Vagina (tissue), 2 donors: ENCODE measurements at regions not wholly inside any gene's neighbourhood (a gene's known extent, or its start where the extent isn't known, plus 50 kb on each side); places are given as distances from the start of the nearest gene placed in this dataset.

Source experiments
- DNase-seq, 2 donors: peaks; one replicate each; pipeline ENCODE4 v3.0.0-alpha.2; 2017; ENCODE audit errors: extremely low spot score in 2 of 2
- H3K27ac ChIP-seq: fragments of 200-600 bp; sonication (generic); one replicate; pipeline ENCODE4 v1.5.1; 2019
- H3K27me3 ChIP-seq: fragments of 200-600 bp; sonication (generic); one replicate; pipeline ENCODE4 v1.5.1; 2019
- H3K36me3 ChIP-seq, 2 donors: fragments of 200-600 bp; sonication (generic); one replicate each; pipeline ENCODE4 v1.5.1; 2017 to 2019
- H3K4me1 ChIP-seq: fragments of 200-600 bp; sonication (generic); one replicate; pipeline ENCODE4 v1.5.1; 2019
- H3K4me3 ChIP-seq, 2 donors: fragments of 200-600 bp; sonication (generic); 1 replicate in 1 of 2; 2 replicates in 1 of 2; pipeline ENCODE4 v1.5.1; 2016 to 2019
- H3K9me3 ChIP-seq: fragments of 200-600 bp; sonication (generic); one replicate; pipeline ENCODE4 v1.5.1; 2019
- POLR2A ChIP-seq, 2 donors: fragments of 450-650 bp; IDR thresholded peaks; one replicate each; pipeline ENCODE4 v1.6.1; 2017; ENCODE audit warnings: antibody characterized with exemption in 2 of 2, mild to moderate bottlenecking in 2 of 2, moderate library complexity in 2 of 2
- POLR2AphosphoS5 ChIP-seq, 2 donors: sonication (generic); formaldehyde crosslinking; IDR thresholded peaks; one replicate each; pipeline ENCODE4 v1.9.0; 2017; ENCODE audit warnings: antibody characterized with exemption in 2 of 2, mild to moderate bottlenecking in 2 of 2, low read depth in 1 of 2; ENCODE audit not compliant: insufficient read depth in 1 of 2
- intact Hi-C: fragments of 100-400 bp; cut with DNase I; formaldehyde crosslinking; loops from one replicate; pipeline ENCODE4 v1.15.1; 2023
- TF ChIP-seq, protein P1 (sequence below), 3 experiments: fragments of 450-650 bp in 2 of 3; fragments of 200-600 bp in 1 of 3; sonication (generic) in 1 of 3; IDR thresholded peaks; one replicate each; pipeline ENCODE4 v1.5.1; 2017 to 2019; ENCODE audit warnings: antibody characterized with exemption in 3 of 3, mild to moderate bottlenecking in 2 of 3, moderate library complexity in 2 of 3

DNA sequence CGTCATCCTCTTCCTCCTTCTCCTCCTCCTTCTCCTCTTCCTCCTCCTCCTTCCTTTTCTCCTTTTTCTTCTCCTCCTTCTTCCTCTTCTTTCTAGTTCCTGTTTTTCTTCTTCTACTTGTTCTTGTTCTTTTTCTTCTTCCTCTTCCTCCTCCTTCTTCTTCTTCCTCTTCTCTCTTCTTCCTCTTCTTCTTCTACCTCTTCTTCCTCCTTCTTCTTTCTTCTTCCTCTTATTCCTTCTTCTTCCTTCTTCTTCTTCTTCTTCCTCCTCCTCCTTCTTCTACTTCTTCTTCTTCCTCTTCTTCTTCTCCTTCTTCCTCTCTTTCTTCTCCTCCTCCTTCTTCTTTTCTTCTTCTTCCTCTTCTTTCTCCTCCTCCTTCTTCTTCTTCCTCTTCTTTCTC lies 310.2 kb upstream of the LMCD1 start:
- no peaks in the 10 kb centered on the region for H3K27me3 ChIP-seq
- intact Hi-C loops, result no loop called here
- no peaks in the 10 kb centered on the region for H3K4me1 ChIP-seq
- no peaks in the 10 kb centered on the region for H3K9me3 ChIP-seq
- TF ChIP-seq POLR2AphosphoS5 (IDR thresholded peaks at IDR 0.05; ENCODE audit: insufficient read depth in 1 of 2, low read depth in 1 of 2) (no peak), POLR2A (IDR thresholded peaks at IDR 0.05) (no peak)
- TF ChIP-seq, protein P1, sequence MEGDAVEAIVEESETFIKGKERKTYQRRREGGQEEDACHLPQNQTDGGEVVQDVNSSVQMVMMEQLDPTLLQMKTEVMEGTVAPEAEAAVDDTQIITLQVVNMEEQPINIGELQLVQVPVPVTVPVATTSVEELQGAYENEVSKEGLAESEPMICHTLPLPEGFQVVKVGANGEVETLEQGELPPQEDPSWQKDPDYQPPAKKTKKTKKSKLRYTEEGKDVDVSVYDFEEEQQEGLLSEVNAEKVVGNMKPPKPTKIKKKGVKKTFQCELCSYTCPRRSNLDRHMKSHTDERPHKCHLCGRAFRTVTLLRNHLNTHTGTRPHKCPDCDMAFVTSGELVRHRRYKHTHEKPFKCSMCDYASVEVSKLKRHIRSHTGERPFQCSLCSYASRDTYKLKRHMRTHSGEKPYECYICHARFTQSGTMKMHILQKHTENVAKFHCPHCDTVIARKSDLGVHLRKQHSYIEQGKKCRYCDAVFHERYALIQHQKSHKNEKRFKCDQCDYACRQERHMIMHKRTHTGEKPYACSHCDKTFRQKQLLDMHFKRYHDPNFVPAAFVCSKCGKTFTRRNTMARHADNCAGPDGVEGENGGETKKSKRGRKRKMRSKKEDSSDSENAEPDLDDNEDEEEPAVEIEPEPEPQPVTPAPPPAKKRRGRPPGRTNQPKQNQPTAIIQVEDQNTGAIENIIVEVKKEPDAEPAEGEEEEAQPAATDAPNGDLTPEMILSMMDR (IDR thresholded peaks at IDR 0.05), result no peak
- H3K27ac ChIP-seq, result no peak overlapping the region
- no peak overlapping the region for H3K4me3 ChIP-seq
- no peaks in the 10 kb centered on the region for H3K36me3 ChIP-seq
- no peak for DNase-seq

DNA sequence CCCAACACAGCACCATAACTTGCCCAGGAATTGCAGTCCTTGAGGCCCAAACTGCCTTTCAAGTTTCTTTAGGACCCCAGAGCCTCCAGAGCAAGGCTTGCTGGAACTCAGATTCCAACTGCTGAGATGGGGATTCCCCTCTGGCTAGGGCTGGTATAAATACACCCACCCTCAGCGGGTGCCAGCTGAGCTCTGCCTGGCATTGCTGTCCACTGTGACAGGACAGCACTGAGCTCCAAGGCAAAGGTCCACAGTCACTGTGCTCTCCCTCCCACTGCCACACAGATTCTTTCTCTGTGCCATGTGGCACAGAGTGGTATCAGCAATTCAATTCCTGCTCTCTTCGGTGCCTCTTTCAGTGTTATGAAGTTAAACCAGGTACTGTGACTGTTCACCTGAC lies 304.2 kb upstream of the LMCD1 start:
- no peaks in the 10 kb centered on the region for H3K36me3 ChIP-seq
- no peaks in the 10 kb centered on the region for H3K4me1 ChIP-seq
- intact Hi-C loops, result no loop called here
- no peak overlapping the region for H3K27ac ChIP-seq
- no peak for TF ChIP-seq POLR2A (IDR thresholded peaks at IDR 0.05)
- TF ChIP-seq POLR2AphosphoS5 (IDR thresholded peaks at IDR 0.05; ENCODE audit: insufficient read depth in 1 of 2, low read depth in 1 of 2), result no peak
- TF ChIP-seq, protein P1 (IDR thresholded peaks at IDR 0.05), result no peak
- H3K4me3 ChIP-seq, result no peak overlapping the region
- H3K9me3 ChIP-seq, result no peaks in the 10 kb centered on the region
- DNase-seq, result no peak
- no peaks in the 10 kb centered on the region for H3K27me3 ChIP-seq

DNA sequence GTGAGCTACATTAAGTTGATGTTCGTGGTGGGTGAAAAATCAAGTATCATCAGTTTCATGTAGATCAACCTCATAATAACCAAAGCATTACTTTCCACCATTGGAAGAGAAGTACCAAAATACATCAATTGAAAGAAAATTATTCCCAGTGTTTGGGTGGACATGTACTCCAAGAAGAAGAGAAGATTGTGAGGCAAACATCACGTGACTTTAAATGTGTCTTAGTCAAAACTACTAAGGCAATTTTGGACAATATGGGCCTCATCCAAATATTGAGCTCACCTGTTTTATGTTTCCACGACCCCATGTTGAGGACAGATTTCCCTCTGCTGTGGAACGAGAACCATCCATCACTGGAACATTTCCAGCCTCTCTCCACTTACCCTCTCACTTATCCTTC lies 303.0 kb upstream of the LMCD1 start:
- intact Hi-C loops, result no loop called here
- H3K4me1 ChIP-seq, result no peaks in the 10 kb centered on the region
- H3K9me3 ChIP-seq, result no peaks in the 10 kb centered on the region
- DNase-seq, result no peak
- TF ChIP-seq, protein P1 (IDR thresholded peaks at IDR 0.05), result no peak
- TF ChIP-seq POLR2AphosphoS5 (IDR thresholded peaks at IDR 0.05; ENCODE audit: insufficient read depth in 1 of 2, low read depth in 1 of 2), result no peak
- TF ChIP-seq POLR2A (IDR thresholded peaks at IDR 0.05), result no peak
- H3K27me3 ChIP-seq, result no peaks in the 10 kb centered on the region
- no peak overlapping the region for H3K27ac ChIP-seq
- no peaks in the 10 kb centered on the region for H3K36me3 ChIP-seq
- H3K4me3 ChIP-seq, result no peak overlapping the region

DNA sequence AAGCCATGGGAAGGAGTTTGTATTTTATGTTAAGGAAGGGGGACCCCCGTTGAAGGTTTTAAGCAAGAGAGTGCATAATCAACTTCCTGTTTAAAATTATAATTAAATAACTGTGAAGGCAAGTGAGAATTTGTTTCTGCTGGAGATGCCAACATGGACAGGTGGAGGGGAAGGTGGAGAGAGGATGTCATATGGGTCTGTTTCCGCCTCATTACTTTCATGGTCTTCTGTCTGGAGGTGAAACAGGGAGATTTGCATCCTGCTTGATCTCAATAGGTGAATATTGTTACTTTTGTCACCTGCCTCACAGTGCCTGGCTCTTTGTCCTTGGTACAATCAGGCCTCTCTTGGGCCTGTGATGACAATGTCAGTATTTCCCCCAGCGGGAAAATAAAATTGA lies 300.6 kb upstream of the LMCD1 start:
- DNase-seq, result no peak
- H3K4me1 ChIP-seq, result no peaks in the 10 kb centered on the region
- H3K27me3 ChIP-seq, result no peaks in the 10 kb centered on the region
- H3K4me3 ChIP-seq, result no peak overlapping the region
- TF ChIP-seq, protein P1 (IDR thresholded peaks at IDR 0.05), result no peak
- TF ChIP-seq POLR2AphosphoS5 (IDR thresholded peaks at IDR 0.05; ENCODE audit: insufficient read depth in 1 of 2, low read depth in 1 of 2) (no peak), POLR2A (IDR thresholded peaks at IDR 0.05) (no peak)
- no peak overlapping the region for H3K27ac ChIP-seq
- no peaks in the 10 kb centered on the region for H3K9me3 ChIP-seq
- no peaks in the 10 kb centered on the region for H3K36me3 ChIP-seq
- intact Hi-C loops, result no loop called here

DNA sequence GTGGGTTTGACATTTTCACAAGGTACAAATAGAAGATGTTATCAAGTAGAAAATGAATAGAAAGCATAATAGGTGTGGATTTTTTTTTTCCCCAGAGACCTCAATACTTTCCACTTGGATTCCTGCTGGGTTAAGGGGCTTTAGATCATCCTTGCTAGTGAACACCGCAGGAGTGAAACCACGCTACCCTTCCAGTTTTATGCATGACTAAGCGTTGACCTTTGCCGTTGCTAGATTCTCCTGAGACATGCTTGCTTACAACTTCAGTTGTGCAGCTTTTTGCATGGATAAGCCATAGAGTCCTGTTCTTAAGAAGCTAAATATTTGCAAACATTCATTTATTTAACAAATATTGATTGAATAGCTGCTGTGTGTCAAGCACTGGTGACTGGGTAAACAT lies 299.7 kb upstream of the LMCD1 start:
- Histone ChIP-seq H3K27ac (no peak overlapping the region), H3K9me3 (no peaks in the 10 kb centered on the region), H3K4me1 (no peaks in the 10 kb centered on the region), H3K27me3 (no peaks in the 10 kb centered on the region), H3K4me3 (no peak overlapping the region), H3K36me3 (no peaks in the 10 kb centered on the region)
- no peak for DNase-seq
- intact Hi-C loops, result no loop called here
- TF ChIP-seq POLR2A (IDR thresholded peaks at IDR 0.05) (no peak), POLR2AphosphoS5 (IDR thresholded peaks at IDR 0.05; ENCODE audit: insufficient read depth in 1 of 2, low read depth in 1 of 2) (no peak)
- TF ChIP-seq, protein P1 (IDR thresholded peaks at IDR 0.05), result no peak
